IMR-90 (cell line): ENCODE measurements at regions not wholly inside any gene's neighbourhood (a gene's known extent, or its start where the extent isn't known, plus 50 kb on each side); places are given as distances from the start of the nearest gene placed in this dataset.

Source experiments
- ATAC-seq: fragments of 200-7000 bp; cut with Tn5 transposase; 2 replicates; pipeline ENCODE4 v1.9.1; 2020; ENCODE audit warnings: low read depth, mild to moderate bottlenecking, moderate library complexity
- BruUV-seq: library from RNA; stranded (reverse); fragments of 400-500 nt; replicated peaks from 2 replicates; lab custom pipeline; 2021; lab: Mats Ljungman, UMichigan
- CTCF ChIA-PET: fragments of 300-600 bp; formaldehyde crosslinking; extraction: SDS; loops from one replicate; lab custom pipeline; 2021; ENCODE audit warnings: antibody characterized with exemption; lab: Yijun Ruan, JAX
- POLR2A ChIA-PET: fragments of 300-600 bp; sonication (Branson Sonifier 250); formaldehyde crosslinking; loops from one replicate; lab custom pipeline; 2022; ENCODE audit warnings: antibody characterized with exemption; ENCODE audit not compliant: unreplicated experiment; lab: Charles Lee
- DNase-seq: peaks from one replicate; pipeline ENCODE4 v3.0.0; 2013
- H2AFZ ChIP-seq: replicated peaks from 2 replicates; pipeline ENCODE3; 2013; ENCODE audit warnings: low read length, mild to moderate bottlenecking; ENCODE audit not compliant: poor library complexity
- H2AK5ac ChIP-seq: 2 replicates; pipeline ENCODE4 v1.6.1; 2013; ENCODE audit warnings: low read depth, low read length, inconsistent platforms
- H2AK9ac ChIP-seq: replicated peaks from 2 replicates; pipeline ENCODE3; 2013; ENCODE audit warnings: mild to moderate bottlenecking, low read depth, low read length, moderate library complexity; ENCODE audit not compliant: poor library complexity
- H2BK120ac ChIP-seq: 2 replicates; pipeline ENCODE4 v1.6.1; 2013; ENCODE audit warnings: low read depth, low read length, inconsistent platforms
- H2BK15ac ChIP-seq: 3 replicates; pipeline ENCODE4 v1.6.1; 2013; ENCODE audit warnings: low read depth, low read length, inconsistent platforms
- H2BK20ac ChIP-seq: 2 replicates; pipeline ENCODE4 v1.6.1; 2013; ENCODE audit warnings: low read depth, mild to moderate bottlenecking, inconsistent platforms, low read length, moderate library complexity
- H2BK5ac ChIP-seq: 2 replicates; pipeline ENCODE4 v1.6.1; 2013; ENCODE audit warnings: mild to moderate bottlenecking, low read depth, low read length, inconsistent platforms; ENCODE audit not compliant: poor library complexity, severe bottlenecking
- H3K14ac ChIP-seq: replicated peaks from 2 replicates; pipeline ENCODE4 v1.6.1; 2013; ENCODE audit warnings: low read depth, low read length, inconsistent platforms
- H3K18ac ChIP-seq: 2 replicates; pipeline ENCODE4 v1.6.1; 2013; ENCODE audit warnings: low read depth, low read length, control low read depth
- H3K23ac ChIP-seq: 2 replicates; pipeline ENCODE4 v1.6.1; 2013; ENCODE audit warnings: low read depth, low read length, inconsistent platforms
- H3K27ac ChIP-seq: 2 replicates; pipeline ENCODE4 v1.5.1; 2013; ENCODE audit warnings: mild to moderate bottlenecking, control low read depth, low read length; ENCODE audit not compliant: insufficient read depth
- H3K27me3 ChIP-seq: 2 replicates; pipeline ENCODE4 v1.6.1; 2013; ENCODE audit warnings: low read length; ENCODE audit not compliant: control insufficient read depth, insufficient read depth
- H3K36me3 ChIP-seq: 2 replicates; pipeline ENCODE4 v1.6.1; 2013; ENCODE audit warnings: low read length, mixed read lengths; ENCODE audit not compliant: control insufficient read depth, insufficient read depth
- H3K4ac ChIP-seq: 2 replicates; pipeline ENCODE4 v1.6.1; 2013; ENCODE audit warnings: low read depth, low read length, inconsistent platforms
- H3K4me1 ChIP-seq: 2 replicates; pipeline ENCODE4 v1.6.1; 2013; ENCODE audit warnings: low read length, mixed read lengths; ENCODE audit not compliant: control insufficient read depth, insufficient read depth
- H3K4me2 ChIP-seq: 2 replicates; pipeline ENCODE4 v1.6.1; 2013; ENCODE audit warnings: low read depth, mild to moderate bottlenecking, control low read depth, low read length, moderate library complexity
- H3K4me3 ChIP-seq: 2 replicates; pipeline ENCODE4 v1.5.1; 2013; ENCODE audit warnings: low read depth, mild to moderate bottlenecking, control low read depth, low read length, moderate library complexity; ENCODE audit not compliant: insufficient read depth
- H3K56ac ChIP-seq: 2 replicates; pipeline ENCODE4 v1.6.1; 2013; ENCODE audit warnings: low read length, inconsistent platforms; ENCODE audit not compliant: insufficient read depth; ENCODE audit errors: extremely low read depth
- H3K79me1 ChIP-seq, 2 experiments: 2 replicates each; pipeline ENCODE4 v1.6.1; 2013; ENCODE audit warnings: low read length in 2 of 2, inconsistent platforms in 1 of 2, low read depth in 1 of 2
- H3K9ac ChIP-seq: 2 replicates; pipeline ENCODE4 v1.6.1; 2013; ENCODE audit warnings: low read depth, low read length, control low read depth
- H3K9me1 ChIP-seq: 2 replicates; pipeline ENCODE4 v1.6.1; 2013; ENCODE audit warnings: low read length, inconsistent platforms; ENCODE audit not compliant: insufficient read depth
- H3K9me3 ChIP-seq: 2 replicates; pipeline ENCODE4 v1.6.1; 2013; ENCODE audit warnings: low read length; ENCODE audit not compliant: control insufficient read depth, insufficient read depth
- H4K20me1 ChIP-seq: 2 replicates; pipeline ENCODE4 v1.6.1; 2013; ENCODE audit warnings: low read length, inconsistent platforms; ENCODE audit not compliant: insufficient read depth
- H4K5ac ChIP-seq: 2 replicates; pipeline ENCODE4 v1.6.1; 2013; ENCODE audit warnings: mild to moderate bottlenecking, low read depth, low read length, control low read depth
- H4K8ac ChIP-seq, 2 experiments: 2 replicates each; pipeline ENCODE4 v1.6.1; 2013; ENCODE audit warnings: low read depth in 2 of 2, low read length in 2 of 2, control low read depth in 1 of 2, inconsistent platforms in 1 of 2
- H4K91ac ChIP-seq: 2 replicates; pipeline ENCODE4 v1.6.1; 2013; ENCODE audit warnings: low read depth, low read length, inconsistent platforms; ENCODE audit not compliant: insufficient read depth
- MXI1 ChIP-seq: IDR thresholded peaks from 2 replicates; pipeline ENCODE4 v1.6.1; 2012; ENCODE audit warnings: low read depth, mild to moderate bottlenecking, low read length, moderate library complexity, borderline replicate concordance
- POLR2A ChIP-seq: IDR thresholded peaks from 2 replicates; pipeline ENCODE4 v1.6.1; 2012; ENCODE audit warnings: mild to moderate bottlenecking, low read depth, low read length
- SMC3 ChIP-seq: fragments of 150-350 bp; IDR thresholded peaks from 2 replicates; pipeline ENCODE4 v1.6.1; 2016; ENCODE audit warnings: low read depth, mild to moderate bottlenecking, antibody characterized with exemption, low read length, moderate library complexity
- dilution Hi-C: fragments of 300-500 bp; cut with HindIII; formaldehyde crosslinking; loops from one replicate; pipeline ENCODE4 v1.14.3; 2018; ENCODE audit warnings: low sequenced_read_pairs; ENCODE audit not compliant: unreplicated experiment
- in situ Hi-C: fragments of 300-500 bp; cut with MboI; formaldehyde crosslinking; loops from 3 replicates; pipeline ENCODE4 v1.14.3; 2019; ENCODE audit warnings: low sequenced_read_pairs, inconsistent platforms, mixed read lengths
- intact Hi-C: fragments of 100-400 bp; cut with micrococcal nuclease; formaldehyde crosslinking; loops from 2 replicates; pipeline ENCODE4 v1.10.0; 2022
- TF ChIP-seq, protein P1 (sequence below): fragments of 150-350 bp; IDR thresholded peaks from 2 replicates; pipeline ENCODE4 v1.6.1; 2017; ENCODE audit warnings: mild to moderate bottlenecking, antibody characterized with exemption, low read length, low read depth

GRCh38 chr12:74915718-74916117 is 293.9 kb downstream of the KCNC2 start:
- H4K91ac ChIP-seq = no peak overlapping the region
- in situ Hi-C loops = no loop called here
- no peak overlapping the region for H4K5ac ChIP-seq
- H2BK5ac ChIP-seq = no peak overlapping the region
- no peak overlapping the region for H3K23ac ChIP-seq
- no peak overlapping the region for H3K4me2 ChIP-seq
- CTCF ChIA-PET = no interaction called here
- TF ChIP-seq MXI1 (no peak), POLR2A (no peak), SMC3 (no peak)
- TF ChIP-seq, protein P1, sequence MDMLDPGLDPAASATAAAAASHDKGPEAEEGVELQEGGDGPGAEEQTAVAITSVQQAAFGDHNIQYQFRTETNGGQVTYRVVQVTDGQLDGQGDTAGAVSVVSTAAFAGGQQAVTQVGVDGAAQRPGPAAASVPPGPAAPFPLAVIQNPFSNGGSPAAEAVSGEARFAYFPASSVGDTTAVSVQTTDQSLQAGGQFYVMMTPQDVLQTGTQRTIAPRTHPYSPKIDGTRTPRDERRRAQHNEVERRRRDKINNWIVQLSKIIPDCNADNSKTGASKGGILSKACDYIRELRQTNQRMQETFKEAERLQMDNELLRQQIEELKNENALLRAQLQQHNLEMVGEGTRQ = no peak
- H3K9me1 ChIP-seq = no peaks in the 10 kb centered on the region
- H3K9ac ChIP-seq = no peak overlapping the region
- H3K27ac ChIP-seq = no peak overlapping the region
- no peaks in the 10 kb centered on the region for H3K4me1 ChIP-seq
- POLR2A ChIA-PET = no interaction called here
- no peak overlapping the region for H4K8ac ChIP-seq
- BruUV-seq = no TSS peak
- no peaks in the 10 kb centered on the region for H4K20me1 ChIP-seq
- no peaks in the 10 kb centered on the region for H3K79me1 ChIP-seq
- dilution Hi-C loops = no loop called here
- H3K36me3 ChIP-seq = no peaks in the 10 kb centered on the region
- H3K9me3 ChIP-seq = no peaks in the 10 kb centered on the region
- H3K4me3 ChIP-seq = no peak overlapping the region
- no peak overlapping the region for H2AK9ac ChIP-seq
- intact Hi-C loops = loop anchor here (1.0 kb wide), 1 partner anchor 33 kb away; no protein-coding TSS in a partner anchor
- H3K56ac ChIP-seq = no peak overlapping the region
- no peak overlapping the region for H3K4ac ChIP-seq
- DNase-seq = no peak
- H3K18ac ChIP-seq = no peak overlapping the region
- H2AFZ ChIP-seq = no peak overlapping the region
- no peak overlapping the region for H2BK120ac ChIP-seq
- H2BK15ac ChIP-seq = no peak overlapping the region
- H2BK20ac ChIP-seq = no peak overlapping the region
- no peak overlapping the region for H3K14ac ChIP-seq
- ATAC-seq = no peak
- no peak overlapping the region for H2AK5ac ChIP-seq
- no peaks in the 10 kb centered on the region for H3K27me3 ChIP-seq
